Spleen (tissue), 11 donors: ENCODE measurements at regions not wholly inside any gene's neighbourhood (a gene's known extent, or its start where the extent isn't known, plus 50 kb on each side); places are given as distances from the start of the nearest gene placed in this dataset.

Experiments
- DNase-seq: peaks from one replicate; pipeline ENCODE4 v3.0.0-alpha.2; 2020
- H3K27ac ChIP-seq, 8 donors: fragments of 200-600 bp; sonication (generic) in 7 of 8; 1 replicate in 4 of 8; 2 replicates in 4 of 8; pipeline versions ENCODE4 v1.5.0 to v1.8.0; 2016 to 2021; ENCODE audit warnings: inconsistent platforms in 4 of 8, mild to moderate bottlenecking in 4 of 8, moderate library complexity in 1 of 8
- H3K27me3 ChIP-seq, 7 donors: fragments of 200-600 bp; sonication (generic) in 6 of 7; replicated peaks in 1 of 7; 1 replicate in 4 of 7; 2 replicates in 3 of 7; pipeline versions ENCODE4 v1.5.0 to v1.8.0; 2016 to 2021; ENCODE audit warnings: inconsistent platforms in 3 of 7, mild to moderate bottlenecking in 1 of 7
- H3K36me3 ChIP-seq, 6 donors: fragments of 200-600 bp; sonication (generic) in 5 of 6; 1 replicate in 4 of 6; 2 replicates in 2 of 6; pipeline versions ENCODE4 v1.5.0 to v1.8.0; 2016 to 2021; ENCODE audit warnings: inconsistent platforms in 2 of 6
- H3K4me1 ChIP-seq, 6 donors: fragments of 200-600 bp; sonication (generic) in 5 of 6; 1 replicate in 3 of 6; 2 replicates in 3 of 6; pipeline versions ENCODE4 v1.5.0 to v1.8.0; 2016 to 2021; ENCODE audit warnings: inconsistent platforms in 3 of 6
- H3K4me3 ChIP-seq, 8 donors: fragments of 200-600 bp; sonication (generic) in 7 of 8; 1 replicate in 4 of 8; 2 replicates in 4 of 8; pipeline versions ENCODE4 v1.5.0 to v1.8.0; 2016 to 2021; ENCODE audit warnings: inconsistent platforms in 4 of 8, mild to moderate bottlenecking in 4 of 8, moderate library complexity in 2 of 8
- H3K9me3 ChIP-seq, 8 donors: fragments of 200-600 bp; sonication (generic) in 7 of 8; 1 replicate in 4 of 8; 2 replicates in 4 of 8; pipeline versions ENCODE4 v1.5.0 to v1.8.0; 2016 to 2021; ENCODE audit warnings: inconsistent platforms in 4 of 8
- POLR2A ChIP-seq, 3 donors: fragments of 450-650 bp; IDR thresholded peaks; one replicate each; pipeline ENCODE4 v1.5.1; 2017; ENCODE audit warnings: antibody characterized with exemption in 3 of 3, mild to moderate bottlenecking in 1 of 3
- POLR2AphosphoS5 ChIP-seq, 3 donors: sonication (generic); formaldehyde crosslinking; IDR thresholded peaks; one replicate each; pipeline ENCODE4 v1.5.1; 2017; ENCODE audit warnings: antibody characterized with exemption in 3 of 3
- WGBS, 5 donors: extraction: QIAGEN DNeasy Blood & Tissue Kit in 3 of 5; methylation state at CpG; one replicate each; pipeline versions ENCODE4 v1.1.5 to v1.1.7; 2013 to 2018; 5-methylcytosine and 5-hydroxymethylcytosine counted together
- intact Hi-C: fragments of 100-400 bp; cut with DNase I; formaldehyde crosslinking; loops from one replicate; pipeline ENCODE4 v1.15.0; 2023; ENCODE audit warnings: low total_unique reads
- TF ChIP-seq, protein P1 (sequence below), 11 experiments: fragments of 200-600 bp in 7 of 11; fragments of 450-650 bp in 4 of 11; sonication (generic) in 4 of 11; IDR thresholded peaks in 8 of 11; conservative IDR thresholded peaks in 3 of 11; 1 replicate in 7 of 11; 2 replicates in 4 of 11; pipeline versions ENCODE4 v1.4.0 to v1.8.0; 2016 to 2021; ENCODE audit warnings: antibody characterized with exemption in 11 of 11, inconsistent platforms in 4 of 11, mild to moderate bottlenecking in 1 of 11
- donor health status: healthy with polysubstance abuse.
- donor health status: DM: no; HTN: no; CAD: no; lungs with moderate emphysema.
- donor health status: DM: no; HTN: no; CAD: no.
- donor health status: Bipolar disorder and iron deficiency.
- donor health status: healthy.
- donor health status: DM: no; HTN: no; CAD: no.
- donor health status: DM: yes; HTN: yes; CAD: no.

DNA sequence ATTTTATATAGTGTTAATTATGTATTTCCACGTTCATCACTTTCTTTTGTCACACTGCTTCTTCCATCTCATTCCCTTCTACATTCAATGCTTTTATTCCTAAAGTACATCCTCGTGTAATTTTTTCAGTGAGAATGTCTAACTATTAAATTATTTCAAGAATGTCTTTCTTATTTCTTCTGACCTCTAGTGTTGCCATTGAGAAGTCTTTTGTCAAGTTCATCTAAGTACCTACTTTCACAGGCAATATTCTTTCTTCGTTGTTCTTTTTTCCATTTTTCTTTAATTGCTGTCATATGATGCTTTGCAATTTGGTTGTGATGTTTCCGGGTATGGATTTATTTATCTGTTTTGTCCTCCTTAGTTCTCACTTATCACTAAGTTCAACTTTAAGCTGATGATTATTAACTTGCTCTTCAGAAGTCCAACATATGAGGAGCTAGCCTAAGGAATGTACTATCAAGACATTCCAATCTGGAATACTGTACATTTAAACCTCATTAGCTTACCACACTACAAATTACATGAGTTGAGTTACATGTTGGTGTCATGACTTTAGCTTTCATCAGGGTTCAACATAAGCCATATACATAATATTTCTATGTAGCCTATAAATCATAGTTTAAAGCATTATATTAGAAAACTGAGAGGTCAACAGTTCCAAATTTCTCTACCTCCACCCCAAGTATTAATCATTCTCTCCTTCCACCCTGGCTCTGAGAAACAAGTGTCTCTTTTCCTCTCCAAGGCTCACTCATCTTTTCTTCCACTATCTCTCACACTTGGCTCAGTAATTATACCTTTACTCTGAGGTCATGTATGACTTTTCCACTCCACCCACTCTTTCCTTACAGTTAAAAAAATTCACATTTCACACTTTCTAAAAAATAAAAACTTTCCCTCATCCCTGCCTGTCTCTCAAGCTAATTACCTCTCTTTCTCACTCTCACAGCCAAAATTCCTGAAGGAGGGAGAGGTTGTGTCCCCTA is 81.5 kb downstream of the COX18 start:
- no peak for DNase-seq
- no peak for TF ChIP-seq POLR2AphosphoS5 (IDR thresholded peaks at IDR 0.05)
- Histone ChIP-seq H3K27me3 (no peaks in the 10 kb centered on the region), H3K27ac (no peak overlapping the region), H3K4me1 (no peaks in the 10 kb centered on the region), H3K4me3 (no peak overlapping the region), H3K36me3 (no peaks in the 10 kb centered on the region), H3K9me3 (no peaks in the 10 kb centered on the region)
- intact Hi-C loops = no loop called here
- WGBS, 5 donors = 71 to 85% (median 75%) methylated on average over 4 of the region's 4 CpGs

DNA sequence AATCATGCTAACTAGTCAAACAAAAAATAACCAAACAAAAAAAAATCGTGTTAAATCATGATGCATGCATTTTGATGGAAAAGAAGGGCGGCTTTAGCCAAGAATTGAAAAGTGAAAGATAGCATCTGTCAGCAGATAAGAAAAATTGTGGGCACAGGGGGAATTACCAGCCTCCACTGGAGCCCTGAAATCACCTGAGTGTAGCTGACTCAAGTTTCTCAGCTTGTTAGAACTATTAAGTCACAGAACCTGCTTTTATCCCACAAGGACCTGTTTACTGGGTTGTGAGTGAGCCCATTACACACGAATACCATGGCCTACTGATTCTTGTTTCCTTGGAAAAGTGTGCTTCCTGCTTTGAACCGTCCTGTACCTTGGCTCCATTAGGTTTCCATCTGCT is 85.2 kb downstream of the COX18 start:
- H3K27ac ChIP-seq = no peak overlapping the region
- intact Hi-C loops = no loop called here
- H3K4me1 ChIP-seq = no peaks in the 10 kb centered on the region
- no peak for DNase-seq
- no peaks in the 10 kb centered on the region for H3K36me3 ChIP-seq
- H3K4me3 ChIP-seq = no peak overlapping the region
- no peaks in the 10 kb centered on the region for H3K27me3 ChIP-seq
- TF ChIP-seq POLR2A (IDR thresholded peaks at IDR 0.05) = no peak
- TF ChIP-seq POLR2AphosphoS5 (IDR thresholded peaks at IDR 0.05) = no peak
- TF ChIP-seq, protein P1, sequence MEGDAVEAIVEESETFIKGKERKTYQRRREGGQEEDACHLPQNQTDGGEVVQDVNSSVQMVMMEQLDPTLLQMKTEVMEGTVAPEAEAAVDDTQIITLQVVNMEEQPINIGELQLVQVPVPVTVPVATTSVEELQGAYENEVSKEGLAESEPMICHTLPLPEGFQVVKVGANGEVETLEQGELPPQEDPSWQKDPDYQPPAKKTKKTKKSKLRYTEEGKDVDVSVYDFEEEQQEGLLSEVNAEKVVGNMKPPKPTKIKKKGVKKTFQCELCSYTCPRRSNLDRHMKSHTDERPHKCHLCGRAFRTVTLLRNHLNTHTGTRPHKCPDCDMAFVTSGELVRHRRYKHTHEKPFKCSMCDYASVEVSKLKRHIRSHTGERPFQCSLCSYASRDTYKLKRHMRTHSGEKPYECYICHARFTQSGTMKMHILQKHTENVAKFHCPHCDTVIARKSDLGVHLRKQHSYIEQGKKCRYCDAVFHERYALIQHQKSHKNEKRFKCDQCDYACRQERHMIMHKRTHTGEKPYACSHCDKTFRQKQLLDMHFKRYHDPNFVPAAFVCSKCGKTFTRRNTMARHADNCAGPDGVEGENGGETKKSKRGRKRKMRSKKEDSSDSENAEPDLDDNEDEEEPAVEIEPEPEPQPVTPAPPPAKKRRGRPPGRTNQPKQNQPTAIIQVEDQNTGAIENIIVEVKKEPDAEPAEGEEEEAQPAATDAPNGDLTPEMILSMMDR (IDR thresholded peaks at IDR 0.05 in 8 of 11, conservative IDR thresholded peaks at IDR 0.05 in 3 of 11) = no peak
- whole genome bisulfite sequencing, 5 donors = 61 to 81% (median 69%) methylated on average over 4 of the region's 4 CpGs
- no peaks in the 10 kb centered on the region for H3K9me3 ChIP-seq

DNA sequence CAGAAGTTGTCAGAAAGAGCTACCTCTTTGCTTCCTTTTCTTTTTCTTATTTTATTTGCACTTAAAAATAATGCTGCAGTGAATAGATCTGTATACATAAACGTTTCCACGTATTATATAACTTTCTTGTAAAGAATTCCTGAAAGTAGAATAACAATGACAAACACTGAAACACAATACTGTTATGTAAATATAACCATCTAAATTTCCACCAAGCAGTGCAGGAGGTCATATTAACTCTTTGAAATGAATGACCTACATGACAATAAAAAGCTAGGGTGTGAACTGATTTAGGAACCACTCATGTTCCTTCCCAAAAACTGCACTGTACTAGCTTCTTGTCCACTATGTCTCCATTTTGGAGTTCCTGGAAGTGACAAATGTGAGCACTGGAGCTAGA is 85.8 kb downstream of the COX18 start:
- H3K36me3 ChIP-seq = no peaks in the 10 kb centered on the region
- H3K4me3 ChIP-seq = no peak overlapping the region
- H3K4me1 ChIP-seq = no peaks in the 10 kb centered on the region
- no peak overlapping the region for H3K27ac ChIP-seq
- TF ChIP-seq, protein P1 (IDR thresholded peaks at IDR 0.05 in 8 of 11, conservative IDR thresholded peaks at IDR 0.05 in 3 of 11) = no peak
- no peak for TF ChIP-seq POLR2AphosphoS5 (IDR thresholded peaks at IDR 0.05)
- no peak for TF ChIP-seq POLR2A (IDR thresholded peaks at IDR 0.05)
- H3K27me3 ChIP-seq = no peaks in the 10 kb centered on the region
- DNase-seq = no peak
- 46 to 67% (median 53%) methylated on average over 2 of the region's 2 CpGs for WGBS, 5 donors
- H3K9me3 ChIP-seq = no peaks in the 10 kb centered on the region
- intact Hi-C loops = no loop called here

DNA sequence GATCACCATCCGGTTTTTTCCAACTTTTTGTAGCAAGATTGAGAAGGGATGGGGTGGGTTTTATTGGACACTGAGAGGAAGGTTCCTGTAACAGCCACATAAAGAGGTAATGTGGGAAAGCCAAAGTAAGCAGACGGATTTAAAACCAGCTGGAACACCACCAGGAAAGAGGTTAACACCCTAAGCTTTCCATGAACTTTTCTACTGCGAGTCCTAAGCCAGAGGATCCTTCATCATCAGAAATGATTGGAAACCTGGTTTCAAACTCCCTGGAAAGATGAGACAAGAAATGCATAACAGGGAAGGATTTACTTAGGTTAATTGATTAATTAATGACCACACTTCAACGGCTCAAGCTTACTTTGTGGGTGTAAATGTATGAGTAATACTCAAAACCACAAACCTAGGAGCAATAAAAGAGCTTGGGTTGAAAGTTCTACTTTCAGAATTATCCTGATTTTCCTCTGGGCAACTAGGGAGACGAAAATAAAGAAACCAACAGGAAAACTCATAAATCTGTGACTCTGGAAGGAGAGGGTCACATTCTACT is 91.5 kb downstream of the COX18 start:
- Histone ChIP-seq H3K36me3 (no peaks in the 10 kb centered on the region), H3K27me3 (peaks cover 0 to 14% (median 0%) of the 10 kb centered on the region in 7 donors), H3K27ac (no peak overlapping the region), H3K9me3 (no peaks in the 10 kb centered on the region), H3K4me3 (no peak overlapping the region), H3K4me1 (peaks cover 0 to 6% (median 2%) of the 10 kb centered on the region in 6 donors)
- intact Hi-C loops = no loop called here
- TF ChIP-seq POLR2AphosphoS5 (IDR thresholded peaks at IDR 0.05) = no peak
- TF ChIP-seq, protein P1 (IDR thresholded peaks at IDR 0.05 in 8 of 11, conservative IDR thresholded peaks at IDR 0.05 in 3 of 11) = no peak
- TF ChIP-seq POLR2A (IDR thresholded peaks at IDR 0.05) = no peak
- 62 to 76% (median 67%) methylated on average over 5 of the region's 5 CpGs for WGBS, 5 donors
- DNase-seq = no peak
